ENCODE measurements at regions not wholly inside any gene's neighbourhood (a gene's known extent, or its start where the extent isn't known, plus 50 kb on each side); places are given as distances from the start of the nearest gene placed in this dataset.

DNA sequence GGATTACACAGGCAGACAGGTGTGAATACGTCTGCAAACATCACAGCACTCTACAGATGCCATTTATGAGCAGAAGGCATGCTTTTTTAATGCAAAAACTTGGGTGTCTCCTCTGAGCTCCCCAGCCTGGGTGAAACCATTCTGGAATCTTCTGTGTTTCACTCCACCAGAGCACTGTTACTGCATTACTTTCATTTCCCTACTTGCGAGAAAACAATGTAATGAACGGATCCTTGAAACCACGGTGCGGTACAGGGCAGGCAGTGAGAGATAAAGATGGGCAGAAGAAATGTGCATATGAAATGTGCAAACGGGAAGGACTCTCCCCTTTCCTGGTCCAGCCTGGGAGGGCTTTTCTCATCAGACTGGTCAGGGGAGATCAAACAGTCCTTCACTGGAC lies 584.3 kb upstream of the KLF4 start:
- DNase-seq (ENCODE audit: low read depth), result peak; percentile 11
- TF ChIP-seq, protein P1, sequence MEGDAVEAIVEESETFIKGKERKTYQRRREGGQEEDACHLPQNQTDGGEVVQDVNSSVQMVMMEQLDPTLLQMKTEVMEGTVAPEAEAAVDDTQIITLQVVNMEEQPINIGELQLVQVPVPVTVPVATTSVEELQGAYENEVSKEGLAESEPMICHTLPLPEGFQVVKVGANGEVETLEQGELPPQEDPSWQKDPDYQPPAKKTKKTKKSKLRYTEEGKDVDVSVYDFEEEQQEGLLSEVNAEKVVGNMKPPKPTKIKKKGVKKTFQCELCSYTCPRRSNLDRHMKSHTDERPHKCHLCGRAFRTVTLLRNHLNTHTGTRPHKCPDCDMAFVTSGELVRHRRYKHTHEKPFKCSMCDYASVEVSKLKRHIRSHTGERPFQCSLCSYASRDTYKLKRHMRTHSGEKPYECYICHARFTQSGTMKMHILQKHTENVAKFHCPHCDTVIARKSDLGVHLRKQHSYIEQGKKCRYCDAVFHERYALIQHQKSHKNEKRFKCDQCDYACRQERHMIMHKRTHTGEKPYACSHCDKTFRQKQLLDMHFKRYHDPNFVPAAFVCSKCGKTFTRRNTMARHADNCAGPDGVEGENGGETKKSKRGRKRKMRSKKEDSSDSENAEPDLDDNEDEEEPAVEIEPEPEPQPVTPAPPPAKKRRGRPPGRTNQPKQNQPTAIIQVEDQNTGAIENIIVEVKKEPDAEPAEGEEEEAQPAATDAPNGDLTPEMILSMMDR (IDR thresholded peaks at IDR 0.05; ENCODE audit: insufficient read depth, low read depth, low read length, missing control alignments), result no peak
- no peak overlapping the region for H3K4me3 ChIP-seq (ENCODE audit: low read depth, low read length)

DNA sequence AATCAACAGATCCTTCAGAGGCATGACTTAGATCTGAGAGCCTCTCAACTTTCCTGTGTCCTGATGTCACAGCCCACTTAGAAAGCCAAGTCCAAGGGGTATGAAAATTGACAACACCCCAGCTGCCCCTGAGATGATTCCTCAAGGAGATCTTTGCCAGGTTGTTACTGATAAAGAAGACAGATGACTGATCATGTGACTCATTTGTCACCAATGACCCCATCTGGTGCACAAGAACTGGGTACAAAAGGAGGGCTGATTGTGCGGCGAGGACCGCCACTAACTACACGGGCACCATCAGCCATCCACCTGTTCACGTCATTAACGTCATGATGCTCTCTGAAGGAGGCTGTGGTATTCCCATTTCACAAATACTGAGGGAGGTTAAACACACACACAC lies 583.2 kb upstream of the KLF4 start:
- no peak overlapping the region for H3K4me3 ChIP-seq (ENCODE audit: low read depth, low read length)
- DNase-seq (ENCODE audit: low read depth), result no peak
- TF ChIP-seq, protein P1 (IDR thresholded peaks at IDR 0.05; ENCODE audit: insufficient read depth, low read depth, low read length, missing control alignments), result no peak

DNA sequence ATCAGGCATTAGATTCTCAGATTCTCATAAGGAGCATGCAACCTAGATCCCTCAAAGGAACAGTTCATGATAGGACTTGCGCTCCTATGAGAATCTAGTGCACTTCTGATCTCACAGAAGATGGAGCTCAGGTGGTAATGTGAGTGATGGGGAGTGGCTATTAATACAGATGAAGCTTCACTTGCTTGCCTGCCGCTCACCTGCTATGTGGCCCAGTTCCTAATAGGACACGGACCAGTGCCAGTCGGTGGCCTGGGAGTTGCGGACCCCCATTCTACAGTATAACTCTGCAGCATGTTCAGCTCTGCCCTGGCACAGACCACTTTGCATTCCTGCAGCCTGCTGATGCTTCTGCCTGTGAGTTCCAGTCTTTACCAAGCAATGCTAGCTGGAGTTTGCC lies 581.3 kb upstream of the KLF4 start:
- TF ChIP-seq, protein P1 (IDR thresholded peaks at IDR 0.05; ENCODE audit: insufficient read depth, low read depth, low read length, missing control alignments), result no peak
- DNase-seq (ENCODE audit: low read depth), result no peak
- H3K4me3 ChIP-seq (ENCODE audit: low read depth, low read length), result no peak overlapping the region

DNA sequence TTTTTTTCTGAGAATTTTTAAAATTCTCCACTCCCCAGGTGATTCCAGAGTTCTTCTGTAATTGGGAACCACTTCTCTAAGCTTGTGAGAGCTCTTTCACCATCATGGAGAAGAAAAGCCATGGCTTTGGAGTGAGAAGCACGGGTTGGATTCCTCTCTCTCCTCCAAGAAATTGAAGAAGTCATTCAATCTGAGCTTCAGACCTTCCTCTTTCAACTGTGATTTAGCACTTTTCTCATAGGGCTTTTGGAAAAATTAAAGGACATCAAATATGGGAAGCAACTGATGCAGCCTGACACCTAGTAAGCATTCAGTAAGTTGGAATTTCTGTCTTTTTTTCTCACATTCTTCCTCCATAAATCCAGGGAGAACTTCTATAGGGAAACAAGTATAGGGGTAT lies 580.4 kb upstream of the KLF4 start:
- no peak for DNase-seq (ENCODE audit: low read depth)
- TF ChIP-seq, protein P1 (IDR thresholded peaks at IDR 0.05; ENCODE audit: insufficient read depth, low read depth, low read length, missing control alignments), result no peak
- H3K4me3 ChIP-seq (ENCODE audit: low read depth, low read length), result no peak overlapping the region

DNA sequence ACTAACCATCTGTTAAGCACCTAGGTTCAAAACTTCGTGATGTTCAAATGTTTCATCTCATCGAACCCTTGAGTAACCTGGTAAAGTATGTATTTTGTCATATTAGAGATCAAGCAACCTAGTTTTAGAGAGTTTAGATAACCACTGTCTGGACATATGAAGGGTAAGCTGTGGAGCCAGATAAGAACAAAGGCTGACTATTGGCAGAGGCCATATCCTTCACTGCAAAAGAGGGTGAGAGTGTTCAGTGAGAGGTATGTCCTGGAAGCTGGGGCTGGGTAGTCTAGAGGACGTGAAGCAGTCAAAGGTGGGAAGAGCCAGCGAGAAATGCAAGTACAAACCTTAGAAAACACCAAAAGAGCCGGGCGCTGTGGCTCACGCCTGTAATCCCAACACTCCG lies 573.1 kb upstream of the KLF4 start:
- TF ChIP-seq, protein P1 (IDR thresholded peaks at IDR 0.05; ENCODE audit: insufficient read depth, low read depth, low read length, missing control alignments), result no peak
- no peak for DNase-seq (ENCODE audit: low read depth)
- H3K4me3 ChIP-seq (ENCODE audit: low read depth, low read length), result no peak overlapping the region

DNA sequence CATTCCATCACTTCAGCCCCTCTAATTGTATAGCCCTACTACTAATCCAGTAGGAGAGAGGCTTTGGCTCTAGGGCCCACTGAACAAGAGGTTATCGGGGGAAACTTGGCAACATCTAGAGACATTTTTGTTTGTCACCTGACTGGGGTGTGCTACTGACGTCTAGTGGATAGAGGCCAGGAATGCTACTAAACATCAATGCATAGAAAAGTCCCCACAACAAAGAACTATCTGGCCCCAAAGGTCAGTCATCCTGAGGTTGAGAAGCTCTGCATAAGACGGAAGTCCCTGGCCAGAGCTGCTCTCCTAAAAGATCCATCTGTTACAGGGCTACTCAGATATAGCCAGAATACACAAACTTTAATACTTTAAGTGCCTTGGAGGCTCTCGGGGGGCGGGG lies 570.6 kb upstream of the KLF4 start:
- no peak for DNase-seq (ENCODE audit: low read depth)
- TF ChIP-seq, protein P1 (IDR thresholded peaks at IDR 0.05; ENCODE audit: insufficient read depth, low read depth, low read length, missing control alignments), result no peak
- no peak overlapping the region for H3K4me3 ChIP-seq (ENCODE audit: low read depth, low read length)

DNA sequence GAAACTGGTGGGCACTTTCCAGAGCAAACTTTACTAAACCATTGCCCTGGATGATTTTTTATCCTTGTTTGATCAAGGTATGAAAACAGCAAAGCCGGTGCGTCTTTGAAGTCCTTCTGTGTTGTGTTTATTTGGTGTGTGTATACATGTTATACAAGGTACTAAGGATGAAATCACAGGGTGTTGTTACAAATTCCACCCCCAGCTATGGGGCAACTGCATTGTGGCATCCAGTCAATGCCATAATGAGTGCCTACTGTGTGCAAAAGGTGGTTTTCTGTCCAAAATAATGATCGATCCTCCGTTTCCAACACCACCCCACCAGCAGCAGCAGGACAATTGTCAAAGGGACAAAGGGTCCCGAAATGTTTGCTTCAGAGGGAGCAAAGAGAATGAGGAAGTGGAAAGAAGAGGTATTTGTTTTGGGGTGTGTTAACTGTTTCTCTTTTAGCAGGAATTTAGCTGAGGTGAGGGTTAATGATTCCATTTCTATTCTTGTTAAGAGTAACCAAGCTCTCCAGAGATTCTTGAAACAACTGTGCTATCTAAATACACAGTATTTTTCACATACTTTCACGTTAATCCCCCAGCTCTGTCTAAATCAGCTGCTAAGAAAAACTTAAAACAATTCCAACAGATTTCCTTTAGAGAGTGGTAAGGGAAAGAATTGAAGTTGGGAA lies 568.7 kb upstream of the KLF4 start:
- TF ChIP-seq, protein P1 (IDR thresholded peaks at IDR 0.05; ENCODE audit: insufficient read depth, low read depth, low read length, missing control alignments), result no peak
- H3K4me3 ChIP-seq (ENCODE audit: low read depth, low read length), result no peak overlapping the region
- no peak for DNase-seq (ENCODE audit: low read depth)
